ENCODE measurements at regions not wholly inside any gene's neighbourhood (a gene's known extent, or its start where the extent isn't known, plus 50 kb on each side); places are given as distances from the start of the nearest gene placed in this dataset.
A peak's percentile ranks its signal among the peaks of the same experiment; 100 is the strongest.

DNA sequence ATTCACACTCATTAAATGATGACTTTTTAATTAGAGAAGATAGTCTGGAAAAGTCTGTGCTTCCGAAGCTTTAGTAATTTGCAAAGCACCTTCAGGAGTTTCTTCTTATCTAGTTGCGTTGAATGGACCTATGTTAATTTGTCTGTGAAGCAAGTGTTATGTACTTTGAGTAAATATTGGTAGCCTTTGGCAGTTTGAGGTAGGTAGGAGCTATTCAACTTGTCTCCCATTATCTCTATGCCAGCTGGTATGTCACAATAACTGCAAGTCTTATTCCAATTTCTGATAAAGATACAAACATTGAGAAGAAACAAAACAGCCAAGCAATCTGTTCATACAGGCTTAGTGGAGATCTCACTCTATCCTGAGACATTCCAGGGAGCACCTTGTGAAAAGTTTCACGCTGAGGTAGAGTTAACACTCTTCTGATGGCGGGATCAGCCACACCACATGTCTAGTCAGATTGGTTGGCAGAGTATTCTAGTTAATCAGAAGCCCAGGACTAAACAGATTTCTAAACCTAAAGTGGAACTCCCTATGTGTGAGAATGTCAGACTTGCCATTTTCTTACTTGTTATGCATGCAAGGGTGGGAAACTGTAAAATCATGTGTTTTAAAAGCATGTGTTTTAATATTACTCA lies 219.8 kb upstream of the MANEA start:
- DNase-seq (ENCODE audit: low read depth): no peak

DNA sequence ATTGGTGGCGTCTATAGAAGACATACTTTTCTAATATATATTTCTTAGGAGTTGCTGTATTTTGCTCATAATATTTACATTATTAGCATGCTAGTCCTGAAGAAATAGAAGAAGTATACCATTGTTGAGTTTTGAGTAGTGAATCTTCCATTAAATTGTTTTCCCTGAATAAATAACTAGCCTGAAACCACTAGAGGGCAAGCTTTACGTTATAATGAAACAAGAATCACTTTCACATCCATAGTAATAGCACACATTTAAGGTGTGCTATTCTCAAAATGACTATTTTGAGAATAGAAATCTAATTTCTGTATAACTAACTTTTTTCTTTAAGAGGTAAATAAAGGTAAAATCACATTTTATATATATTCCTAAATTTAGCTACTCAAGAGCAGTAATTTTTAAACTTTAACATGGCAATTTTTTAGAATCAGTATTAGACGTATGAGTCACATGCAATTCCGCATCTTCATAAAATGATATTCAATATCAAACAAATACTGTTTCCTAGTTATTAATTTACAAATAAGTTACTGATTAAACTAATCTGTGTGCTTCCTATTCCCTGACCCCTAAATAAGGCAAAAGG lies 213.2 kb upstream of the MANEA start:
- no peak for DNase-seq (ENCODE audit: low read depth)

DNA sequence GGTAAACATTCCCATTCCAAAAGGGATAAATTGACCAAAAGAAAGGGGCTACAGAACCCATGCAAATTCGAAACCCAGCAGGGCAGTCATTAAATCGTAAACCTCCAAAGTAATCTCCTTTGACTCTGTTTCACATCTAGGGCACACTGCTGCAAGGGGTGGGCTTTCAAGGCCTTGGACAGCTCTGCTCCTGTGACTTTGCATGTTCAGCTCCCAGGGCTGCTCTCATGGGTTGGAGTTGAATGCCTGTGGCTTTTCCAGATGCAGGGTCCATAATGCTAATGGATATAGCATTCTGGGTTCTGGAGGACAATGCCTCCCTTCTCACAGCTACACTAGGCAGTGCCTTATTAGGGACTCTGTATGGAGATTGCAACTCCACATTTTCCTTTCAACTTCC lies 211.9 kb upstream of the MANEA start:
- no peak for DNase-seq (ENCODE audit: low read depth)

DNA sequence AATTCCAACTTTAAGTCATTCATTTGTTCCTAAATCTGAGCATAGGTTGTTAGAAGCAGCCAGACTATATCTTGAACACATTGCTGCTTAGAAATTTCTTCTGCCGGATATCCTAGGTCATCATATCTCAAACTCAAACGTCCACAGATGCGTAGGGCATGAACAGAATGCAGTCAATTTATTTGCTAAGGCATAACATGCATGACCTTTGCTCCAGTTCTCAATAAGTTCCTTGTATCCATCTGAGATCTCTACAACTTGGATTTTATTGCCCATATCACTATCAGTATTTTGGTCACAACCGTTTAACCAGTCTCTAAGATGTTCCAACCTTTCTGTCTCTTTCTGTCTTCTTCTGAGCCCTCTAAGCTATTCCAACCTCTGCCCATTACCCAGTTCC lies 210.9 kb upstream of the MANEA start:
- no peak for DNase-seq (ENCODE audit: low read depth)

DNA sequence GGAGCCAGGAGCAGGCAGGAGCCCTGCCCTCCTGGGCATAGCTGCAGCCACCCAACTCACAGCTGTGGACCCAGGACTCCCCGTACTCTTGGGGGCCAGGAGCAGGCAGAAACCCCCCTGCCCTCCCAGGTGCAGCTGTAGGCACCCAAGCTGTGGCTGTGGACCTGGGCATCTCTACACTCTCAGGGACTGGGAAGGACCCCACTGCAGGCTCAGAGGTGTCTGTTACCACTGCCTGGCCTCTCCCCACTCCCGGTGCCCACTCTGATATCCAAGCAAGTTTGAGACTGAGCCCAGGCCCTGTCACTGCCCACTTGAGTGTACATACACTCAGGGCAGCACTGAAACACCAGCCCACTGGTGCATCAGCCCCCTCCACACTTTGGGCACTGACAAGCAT lies 193.5 kb upstream of the MANEA start:
- DNase-seq (ENCODE audit: low read depth): no peak

DNA sequence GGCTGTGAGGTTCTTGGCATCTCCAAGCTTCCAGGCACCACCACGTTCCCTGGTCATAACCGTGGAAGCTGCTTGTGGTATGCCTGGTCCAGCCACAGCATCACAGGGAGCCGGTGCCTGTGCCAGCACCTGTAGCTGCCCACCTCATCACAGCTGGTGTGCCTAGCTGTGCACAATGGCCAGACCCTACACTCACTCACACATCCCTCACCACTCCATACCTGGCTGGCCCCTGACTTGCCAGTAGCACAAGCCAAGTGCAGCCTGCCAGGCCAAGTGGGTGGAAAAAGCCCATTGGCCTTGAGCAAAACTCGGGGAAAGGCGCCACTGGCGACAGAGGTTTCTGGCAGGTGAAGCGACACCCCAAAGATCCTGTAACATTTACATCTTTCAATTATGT lies 192.3 kb upstream of the MANEA start:
- DNase-seq (ENCODE audit: low read depth): no peak

DNA sequence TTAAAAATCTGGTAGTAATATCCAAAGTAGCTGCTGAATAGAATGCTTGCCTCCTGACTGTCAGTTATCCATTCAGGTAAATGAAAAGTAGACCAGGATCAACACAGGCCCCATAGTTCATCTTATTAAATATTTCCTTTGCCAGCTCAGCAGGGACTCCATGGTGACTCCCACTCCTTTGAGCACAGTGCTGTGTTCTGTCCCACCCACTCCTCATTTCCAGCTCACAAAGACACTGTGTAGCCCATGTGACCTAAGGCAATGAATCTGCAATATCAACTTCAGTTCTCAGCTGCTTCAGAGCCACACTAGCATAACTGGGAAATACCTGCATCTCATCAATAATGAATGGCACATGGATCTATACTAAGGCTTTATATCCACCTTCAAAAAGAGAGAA lies 189.5 kb upstream of the MANEA start:
- DNase-seq (ENCODE audit: low read depth): no peak

DNA sequence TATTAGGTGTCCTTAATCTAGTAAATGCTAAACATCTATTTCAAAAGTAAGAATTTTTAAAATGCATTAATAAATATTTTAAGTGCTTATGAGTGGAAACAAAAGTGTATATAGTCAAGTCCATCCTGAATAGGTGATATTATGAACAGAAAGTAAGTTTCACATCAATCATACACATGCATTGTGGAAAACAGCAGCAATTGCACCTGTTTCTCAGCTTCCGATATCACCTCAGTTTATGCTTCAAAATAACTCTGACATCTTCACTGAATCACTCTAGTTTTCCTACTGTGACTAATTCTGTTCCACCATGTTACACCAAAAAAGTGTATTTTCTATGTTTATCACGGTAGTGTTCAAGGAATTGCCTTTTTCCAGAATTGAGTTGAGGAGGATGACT lies 172.6 kb upstream of the MANEA start:
- DNase-seq (ENCODE audit: low read depth): no peak

DNA sequence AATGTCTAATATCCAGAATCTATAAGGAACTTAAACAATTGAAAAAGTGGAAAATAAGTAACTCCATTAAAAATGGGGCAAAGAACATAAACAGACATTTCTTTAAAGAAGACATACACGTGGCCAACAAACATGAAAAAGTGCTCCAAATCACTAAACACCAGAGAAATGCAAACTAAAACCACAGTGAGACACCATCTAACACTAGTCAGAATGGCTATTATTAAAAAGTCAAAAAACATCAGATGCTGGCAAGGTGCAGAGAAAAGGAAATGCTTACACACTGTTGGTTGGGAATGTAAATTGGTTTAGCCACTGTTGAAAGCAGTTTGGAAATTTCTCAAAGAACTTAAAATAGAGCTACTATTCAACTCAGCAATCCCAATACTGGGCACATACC lies 169.2 kb upstream of the MANEA start:
- no peak for DNase-seq (ENCODE audit: low read depth)

DNA sequence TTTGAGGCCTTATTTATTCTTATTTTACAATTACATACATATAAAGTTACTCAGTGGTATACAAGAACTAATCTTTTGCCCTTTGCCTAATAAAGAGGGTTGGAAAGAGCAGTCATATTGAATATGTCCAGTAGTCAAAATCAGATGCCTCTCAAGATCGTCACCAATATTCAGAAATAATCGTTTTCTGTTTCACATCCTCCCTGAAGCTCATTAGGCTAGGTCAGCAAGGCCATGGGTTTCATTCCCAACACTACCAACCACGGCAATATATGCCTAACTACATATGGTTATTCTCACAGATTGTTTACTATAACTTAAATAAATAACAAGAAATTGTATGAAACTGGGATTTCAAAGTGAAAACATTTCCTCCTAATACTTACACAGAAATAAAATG lies 167.2 kb upstream of the MANEA start:
- no peak for DNase-seq (ENCODE audit: low read depth)

DNA sequence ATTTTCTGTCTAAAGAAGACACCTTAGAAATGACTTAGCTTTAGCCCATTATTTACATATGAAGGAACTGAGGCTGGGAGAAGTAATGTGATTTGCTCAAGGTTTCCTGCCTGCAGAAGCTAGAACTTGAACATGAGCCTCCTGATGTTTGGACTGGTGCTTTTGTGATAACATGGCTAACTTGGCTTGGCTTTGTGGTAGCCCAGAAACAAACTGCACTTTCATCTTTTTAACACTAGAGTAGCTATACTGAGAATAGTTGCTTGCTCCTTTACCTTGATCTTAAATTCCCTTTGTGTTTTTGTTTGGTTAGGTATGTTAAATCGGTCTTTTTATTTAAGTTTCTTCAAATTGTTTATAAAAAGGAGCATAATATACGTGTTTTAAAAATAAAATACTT lies 163.5 kb upstream of the MANEA start:
- DNase-seq (ENCODE audit: low read depth): no peak

DNA sequence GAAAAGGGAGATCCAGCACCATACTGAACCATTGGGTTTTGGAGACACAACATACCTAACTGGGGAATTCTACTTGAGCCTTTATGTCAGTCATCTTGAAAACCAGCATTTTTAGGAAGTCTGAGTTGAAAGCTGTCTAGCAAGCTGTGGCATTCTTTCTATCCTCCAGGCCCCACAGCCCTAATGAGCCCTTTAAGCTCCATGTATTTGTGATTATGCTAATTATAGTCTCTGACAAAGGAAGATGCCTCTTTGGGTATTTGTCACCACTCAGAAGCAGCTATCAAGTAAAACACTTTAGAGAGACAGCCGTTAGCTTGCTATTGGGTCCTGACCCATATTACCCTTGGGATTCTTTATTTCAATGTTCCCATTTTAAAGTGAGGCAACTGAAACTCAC lies 159.5 kb upstream of the MANEA start:
- no peak for DNase-seq (ENCODE audit: low read depth)

DNA sequence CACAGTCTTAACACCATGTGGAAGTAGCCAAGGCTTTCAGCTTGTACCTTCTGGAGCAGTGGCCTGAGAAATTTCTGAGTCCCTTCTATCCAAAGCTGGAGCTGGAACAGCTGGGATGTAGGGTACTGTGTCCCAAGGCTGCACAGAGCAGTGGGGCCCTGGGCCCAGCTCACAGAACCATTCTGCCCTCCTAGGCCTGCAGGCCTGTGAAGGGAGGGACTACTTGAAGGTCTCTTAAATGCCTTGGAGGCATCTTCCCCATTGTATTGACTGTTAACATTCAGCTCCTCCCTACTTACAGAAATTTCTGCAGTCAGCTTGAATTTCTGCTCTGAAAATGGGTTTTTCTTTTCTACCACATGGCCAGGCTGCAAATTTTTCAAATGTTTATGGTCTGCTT lies 156.5 kb upstream of the MANEA start:
- DNase-seq (ENCODE audit: low read depth): no peak

DNA sequence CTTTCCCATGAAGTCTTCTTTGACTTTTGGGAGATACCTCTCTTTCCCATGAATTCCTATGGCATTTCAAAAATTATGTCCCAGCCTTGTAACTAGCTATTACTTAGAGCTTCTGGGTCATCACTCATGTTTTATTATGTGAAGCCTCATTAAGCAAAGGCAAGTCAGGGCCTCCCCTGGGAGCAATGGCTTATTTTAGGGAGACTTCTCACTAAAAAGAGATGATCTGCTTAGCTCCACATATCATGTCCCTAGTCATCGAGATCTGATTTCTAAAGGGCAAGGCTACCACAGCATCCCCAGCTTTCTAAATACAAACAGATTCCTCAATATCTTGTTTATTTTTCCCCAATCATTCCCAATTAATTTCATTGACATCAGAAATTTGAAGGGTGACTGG lies 154.0 kb upstream of the MANEA start:
- DNase-seq (ENCODE audit: low read depth): no peak

DNA sequence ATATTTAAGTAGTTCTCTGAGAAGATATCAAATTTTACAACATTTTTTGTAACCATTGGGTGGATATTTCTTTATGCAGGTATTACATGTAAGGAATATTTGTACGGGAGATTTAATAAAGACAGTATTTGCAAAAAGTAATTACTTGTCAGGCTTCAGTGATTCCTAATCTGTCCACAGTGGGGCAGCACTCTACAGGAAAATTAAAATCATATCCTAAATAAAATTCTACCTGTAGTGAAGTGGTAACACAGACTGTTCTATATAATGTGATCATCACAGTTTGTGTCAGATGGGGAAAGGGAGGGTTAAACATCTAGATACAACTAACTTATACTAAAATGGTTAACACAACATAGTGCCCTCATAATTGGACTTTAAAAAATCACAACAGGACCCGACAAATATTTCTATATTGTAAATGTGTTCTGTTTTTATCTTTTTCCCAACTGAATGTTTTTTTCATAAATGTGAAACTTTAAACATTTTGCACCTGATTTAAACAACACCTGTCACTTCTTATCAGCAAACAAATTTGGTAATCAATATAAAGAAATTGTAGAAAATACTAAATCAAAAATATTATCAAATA lies 145.6 kb upstream of the MANEA start:
- peak; percentile 4 for DNase-seq (ENCODE audit: low read depth)

DNA sequence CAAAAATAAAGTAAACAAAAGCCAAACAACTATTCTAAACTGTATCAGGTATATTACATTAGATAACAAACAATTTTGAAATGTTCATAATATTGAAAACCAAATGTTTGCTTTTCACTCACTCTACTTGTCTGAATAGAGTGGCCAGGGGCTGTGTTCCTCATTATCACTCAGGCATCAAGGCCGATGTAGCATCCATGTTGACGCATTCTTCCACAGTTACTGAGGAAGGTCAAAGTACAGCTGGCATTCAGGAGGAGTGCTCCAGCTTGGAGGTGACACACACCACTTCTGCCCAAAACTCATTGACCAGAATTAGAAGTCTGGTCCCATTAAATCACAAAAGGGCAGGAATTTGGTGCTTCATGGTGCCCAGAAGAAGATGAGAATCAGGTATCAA lies 137.6 kb upstream of the MANEA start:
- no peak for DNase-seq (ENCODE audit: low read depth)

DNA sequence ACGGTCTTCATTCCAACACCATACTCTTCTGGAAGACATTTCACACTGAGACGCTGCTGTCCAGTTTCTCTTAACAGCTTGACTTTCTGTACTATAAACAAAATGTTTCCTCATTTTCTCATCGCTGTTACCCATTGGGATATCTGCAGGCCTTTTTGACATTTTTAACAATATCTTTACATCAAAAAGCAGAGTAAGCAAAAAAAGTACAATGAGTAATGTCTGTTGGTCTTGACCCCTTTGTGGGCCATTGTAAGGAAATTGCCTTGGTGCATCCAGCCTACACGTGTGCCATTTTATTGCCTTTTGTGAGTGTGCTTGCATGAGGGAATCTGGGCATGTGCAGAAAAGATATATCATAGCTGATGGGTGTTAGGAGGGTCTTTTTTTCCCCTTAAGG lies 129.1 kb upstream of the MANEA start:
- no peak for DNase-seq (ENCODE audit: low read depth)

DNA sequence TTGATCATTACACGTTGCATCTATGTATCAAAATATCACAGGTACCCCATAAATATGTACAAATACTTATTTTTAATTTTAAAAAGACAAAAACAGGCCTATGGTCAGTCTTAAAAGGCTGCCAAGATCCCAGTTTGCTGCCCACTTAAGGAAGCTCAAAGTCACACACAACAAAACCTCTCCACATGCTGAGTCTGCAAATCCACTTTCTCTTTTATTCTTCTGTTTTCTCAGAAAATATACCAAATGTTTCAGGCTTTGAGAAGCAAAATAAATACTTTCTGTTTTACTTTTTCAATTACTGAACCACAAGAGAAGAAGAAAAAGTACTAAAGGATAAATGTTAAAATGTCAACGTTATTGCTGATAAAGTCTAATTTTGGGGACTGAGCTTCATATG lies 107.8 kb upstream of the MANEA start:
- DNase-seq (ENCODE audit: low read depth): no peak

DNA sequence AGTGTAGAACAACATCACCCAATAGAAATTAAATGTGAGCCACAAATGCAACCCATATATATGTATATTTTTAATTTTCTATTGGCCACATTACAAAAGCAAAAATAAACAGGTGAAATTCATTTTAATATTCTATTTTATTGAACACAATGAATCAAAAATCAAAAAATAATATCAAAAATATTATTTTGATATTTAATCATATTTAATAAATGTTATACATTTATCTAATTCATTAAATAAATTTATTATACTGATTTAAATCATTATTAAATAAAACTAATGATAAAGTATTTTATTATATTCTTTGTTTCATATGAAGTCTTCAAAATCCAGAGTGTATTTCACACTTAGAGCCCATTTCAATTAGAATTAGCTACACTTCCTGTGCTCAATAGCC lies 98.4 kb upstream of the MANEA start:
- DNase-seq (ENCODE audit: low read depth): no peak

DNA sequence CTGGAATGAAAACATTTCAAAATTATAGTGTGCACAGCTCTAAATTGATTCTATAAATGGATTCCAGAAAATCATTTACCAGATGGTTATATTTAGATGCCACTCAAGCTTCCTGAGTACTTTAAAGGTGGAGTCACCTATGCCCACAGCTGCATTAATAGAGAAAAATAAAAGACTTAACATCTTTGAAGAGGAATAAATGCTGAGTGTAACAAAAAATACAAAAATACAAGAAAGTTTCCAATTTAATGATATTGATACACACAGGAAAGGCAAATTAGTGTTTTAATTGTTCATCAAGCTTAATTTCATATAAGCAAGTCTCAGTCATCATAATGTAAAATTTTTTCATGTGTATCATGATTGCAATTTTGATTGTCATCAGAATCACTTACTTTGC lies 89.5 kb upstream of the MANEA start:
- DNase-seq (ENCODE audit: low read depth): no peak

DNA sequence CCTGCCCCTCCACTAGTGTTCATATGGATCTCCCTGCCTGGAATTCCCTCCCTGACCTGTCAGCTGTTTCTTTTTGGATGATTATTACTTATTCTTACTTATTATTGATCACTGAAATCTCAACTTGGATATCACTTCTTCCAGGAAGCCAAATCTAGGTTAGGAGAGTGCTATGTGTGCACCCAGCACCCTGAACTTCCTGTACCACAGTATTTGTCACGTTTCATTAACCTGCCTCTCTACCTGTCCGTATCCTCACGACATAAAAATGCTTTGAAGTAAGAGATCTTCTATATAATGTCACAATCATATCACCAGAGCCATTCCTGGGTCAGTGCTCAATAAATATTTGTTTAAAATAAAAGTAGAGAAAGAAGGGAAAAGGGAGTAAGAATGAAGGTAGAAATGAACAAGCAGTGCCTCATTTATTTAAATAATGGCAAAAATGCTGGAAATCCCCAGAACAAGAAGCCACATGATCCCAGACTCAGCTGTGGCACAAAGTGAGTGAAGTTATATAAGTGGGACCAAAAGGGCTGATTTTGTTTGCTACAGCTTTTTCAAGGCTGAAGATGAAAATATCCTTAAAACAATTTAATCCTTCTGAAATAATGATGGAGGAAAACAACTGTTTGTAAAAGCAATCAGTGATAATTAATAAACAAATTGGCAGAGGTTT lies 88.0 kb upstream of the MANEA start:
- DNase-seq (ENCODE audit: low read depth): no peak

DNA sequence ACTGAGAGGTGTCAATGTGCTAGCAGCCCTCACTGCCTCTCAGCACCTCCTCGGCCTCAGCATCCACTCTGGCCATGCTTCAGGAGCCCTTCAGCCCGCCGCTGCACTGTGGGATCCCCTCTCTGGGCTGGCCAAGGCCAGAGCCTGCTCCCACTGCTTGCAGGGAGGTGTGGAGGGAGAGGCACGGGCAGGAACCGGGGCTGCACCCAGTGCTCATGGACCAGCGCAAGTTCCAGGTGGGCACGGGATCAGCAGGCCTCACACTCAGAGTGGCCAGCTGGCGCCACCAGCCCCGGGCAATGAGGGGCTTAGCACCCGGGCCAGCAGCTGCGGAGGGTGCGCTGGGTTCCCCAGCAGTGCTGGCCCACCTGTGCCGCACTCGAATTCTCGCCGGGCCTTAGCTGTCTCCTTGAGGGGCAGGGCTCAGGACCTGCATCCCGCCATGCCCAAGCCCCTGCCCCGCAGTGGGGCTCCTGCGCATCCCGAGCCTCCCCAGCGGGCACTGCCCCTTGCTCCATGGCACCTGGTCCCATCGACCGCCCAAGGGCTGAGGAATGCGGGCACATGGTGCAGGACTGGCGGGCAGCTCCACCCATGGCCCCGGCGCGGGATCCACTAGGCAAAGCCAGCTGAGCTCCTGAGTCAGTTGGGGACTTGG lies 80.4 kb upstream of the MANEA start:
- DNase-seq (ENCODE audit: low read depth): no peak
